Lung (tissue), 11 donors: ENCODE measurements at regions not wholly inside any gene's neighbourhood (a gene's known extent, or its start where the extent isn't known, plus 50 kb on each side); places are given as distances from the start of the nearest gene placed in this dataset.
"Not testable (repeated sequence)": the region's sequence is repeated elsewhere in the genome, so short reads cannot be mapped to it uniquely, and the experiment has no call there.

Experiments
- ATAC-seq: fragments of 200-7000 bp; cut with Tn5 transposase; one replicate; pipeline ENCODE4 v1.9.1; 2020; ENCODE audit warnings: moderate number of reproducible peaks; ENCODE audit not compliant: insufficient read depth, low FRiP score
- DNase-seq, 3 donors: peaks; one replicate each; pipeline ENCODE4 v3.0.0-alpha.2; 2013 to 2017
- H3K27ac ChIP-seq, 2 donors: one replicate each; pipeline ENCODE4 v1.5.1; 2013; ENCODE audit warnings: mild to moderate bottlenecking in 2 of 2, moderate library complexity in 2 of 2, control low read depth in 1 of 2, inconsistent platforms in 1 of 2, low read depth in 1 of 2, low read length in 1 of 2
- H3K27me3 ChIP-seq, 3 donors: one replicate each; pipeline ENCODE4 v1.5.1; 2013; ENCODE audit warnings: low read length in 2 of 3; ENCODE audit not compliant: control insufficient read depth in 3 of 3, insufficient read depth in 3 of 3
- H3K36me3 ChIP-seq, 4 donors: one replicate each; pipeline ENCODE4 v1.5.1; 2013; ENCODE audit warnings: low read length in 4 of 4, mild to moderate bottlenecking in 1 of 4, moderate library complexity in 1 of 4; ENCODE audit not compliant: control insufficient read depth in 4 of 4, insufficient read depth in 4 of 4
- H3K4me1 ChIP-seq, 5 donors: one replicate each; pipeline ENCODE4 v1.5.1; 2013; ENCODE audit warnings: low read length in 5 of 5, mild to moderate bottlenecking in 2 of 5, moderate library complexity in 1 of 5; ENCODE audit not compliant: control insufficient read depth in 5 of 5, insufficient read depth in 5 of 5
- H3K4me3 ChIP-seq: one replicate; pipeline ENCODE4 v1.5.1; 2013; ENCODE audit warnings: mild to moderate bottlenecking, control low read depth, moderate library complexity
- H3K9ac ChIP-seq, 2 donors: one replicate each; pipeline ENCODE4 v1.5.1; 2013; ENCODE audit warnings: low read length in 2 of 2, control low read depth in 1 of 2; ENCODE audit not compliant: insufficient read depth in 1 of 2
- H3K9me3 ChIP-seq, 4 donors: one replicate each; pipeline ENCODE4 v1.5.1; 2013; ENCODE audit warnings: low read length in 3 of 4, mild to moderate bottlenecking in 1 of 4, moderate library complexity in 1 of 4; ENCODE audit not compliant: control insufficient read depth in 4 of 4, insufficient read depth in 3 of 4
- WGBS, 2 donors: extraction: QIAGEN DNeasy Blood & Tissue Kit; methylation state at CpG; one replicate each; pipeline ENCODE4 v1.1.7; 2013; 5-methylcytosine and 5-hydroxymethylcytosine counted together
- TF ChIP-seq, protein P1 (sequence below): IDR thresholded peaks from 2 replicates; pipeline ENCODE4 v1.5.1; 2012; ENCODE audit warnings: mild to moderate bottlenecking; ENCODE audit errors: control extremely low read depth, extremely low read depth
- donor health status: control.
- donor health status: control.
- donor health status: Bipolar disorder and iron deficiency.
- donor health status: healthy.
- donor health status: DM: yes; HTN: yes; CAD: no.

- 43 to 87% methylated on average over 1 of the region's 1 CpG for WGBS, 2 donors
- DNase-seq: no peak
- Histone ChIP-seq H3K27ac (no peak overlapping the region), H3K4me1 (no peaks in the 10 kb centered on the region), H3K4me3 (no peak overlapping the region), H3K9ac (no peak overlapping the region), H3K9me3 (no peaks in the 10 kb centered on the region), H3K36me3 (no peaks in the 10 kb centered on the region), H3K27me3 (no peaks in the 10 kb centered on the region)
- ATAC-seq: no peak
- TF ChIP-seq, protein P1, sequence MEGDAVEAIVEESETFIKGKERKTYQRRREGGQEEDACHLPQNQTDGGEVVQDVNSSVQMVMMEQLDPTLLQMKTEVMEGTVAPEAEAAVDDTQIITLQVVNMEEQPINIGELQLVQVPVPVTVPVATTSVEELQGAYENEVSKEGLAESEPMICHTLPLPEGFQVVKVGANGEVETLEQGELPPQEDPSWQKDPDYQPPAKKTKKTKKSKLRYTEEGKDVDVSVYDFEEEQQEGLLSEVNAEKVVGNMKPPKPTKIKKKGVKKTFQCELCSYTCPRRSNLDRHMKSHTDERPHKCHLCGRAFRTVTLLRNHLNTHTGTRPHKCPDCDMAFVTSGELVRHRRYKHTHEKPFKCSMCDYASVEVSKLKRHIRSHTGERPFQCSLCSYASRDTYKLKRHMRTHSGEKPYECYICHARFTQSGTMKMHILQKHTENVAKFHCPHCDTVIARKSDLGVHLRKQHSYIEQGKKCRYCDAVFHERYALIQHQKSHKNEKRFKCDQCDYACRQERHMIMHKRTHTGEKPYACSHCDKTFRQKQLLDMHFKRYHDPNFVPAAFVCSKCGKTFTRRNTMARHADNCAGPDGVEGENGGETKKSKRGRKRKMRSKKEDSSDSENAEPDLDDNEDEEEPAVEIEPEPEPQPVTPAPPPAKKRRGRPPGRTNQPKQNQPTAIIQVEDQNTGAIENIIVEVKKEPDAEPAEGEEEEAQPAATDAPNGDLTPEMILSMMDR: no peak
Observed at GRCh38 chr18:2154278-2154677, 417.0 kb downstream of the METTL4 start.

DNA sequence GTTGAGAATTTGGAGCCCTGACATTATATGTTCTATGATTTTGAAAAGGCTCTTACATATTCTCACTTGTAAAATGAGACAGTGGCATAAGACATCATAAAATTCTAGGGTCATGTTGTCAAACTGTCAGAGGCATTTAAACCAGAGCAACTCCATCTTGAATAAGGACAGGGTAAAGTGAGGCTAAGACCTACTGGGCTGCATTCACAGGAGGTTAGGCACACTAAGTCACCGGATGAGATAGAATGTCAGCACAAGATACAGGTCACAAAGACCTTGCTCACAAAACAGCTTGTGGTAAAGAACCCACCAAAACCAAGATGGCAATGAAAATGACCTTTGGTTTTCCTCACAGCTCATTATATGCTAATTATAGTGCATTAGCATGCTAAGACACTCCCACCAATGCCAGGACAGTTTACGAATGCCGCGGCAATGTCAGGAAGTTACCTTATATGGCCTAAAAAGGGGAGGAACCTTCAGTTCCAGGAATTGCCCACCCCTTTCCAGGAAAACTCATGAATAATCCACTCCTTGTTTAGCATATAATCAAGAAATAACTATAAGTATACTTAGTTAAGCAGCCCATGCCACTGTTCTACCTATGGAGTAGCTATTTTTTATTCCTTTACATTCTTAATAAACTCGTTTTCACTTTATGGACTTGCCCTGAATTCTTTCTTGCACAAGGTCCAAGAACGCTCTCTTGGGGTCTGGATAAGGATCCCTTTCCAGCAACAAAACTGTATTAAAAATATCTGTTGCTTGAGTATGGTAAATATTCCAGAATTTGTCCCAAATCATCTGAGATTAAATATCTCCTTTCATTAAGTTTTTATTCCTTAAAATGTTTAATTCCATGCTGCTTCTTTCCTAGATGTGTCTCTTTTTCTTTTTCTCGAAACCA lies 406.4 kb downstream of the METTL4 start:
- DNase-seq (no peak), ATAC-seq (no peak)
- H3K27me3 ChIP-seq: no peaks in the 10 kb centered on the region
- H3K36me3 ChIP-seq: no peaks in the 10 kb centered on the region
- H3K4me1 ChIP-seq: no peaks in the 10 kb centered on the region
- no peak overlapping the region for H3K4me3 ChIP-seq
- no peak overlapping the region for H3K27ac ChIP-seq
- no peak overlapping the region for H3K9ac ChIP-seq
- H3K9me3 ChIP-seq: no peaks in the 10 kb centered on the region
- TF ChIP-seq, protein P1: no peak
- WGBS, 2 donors: 63 to 71% methylated on average over 7 of the region's 7 CpGs

DNA sequence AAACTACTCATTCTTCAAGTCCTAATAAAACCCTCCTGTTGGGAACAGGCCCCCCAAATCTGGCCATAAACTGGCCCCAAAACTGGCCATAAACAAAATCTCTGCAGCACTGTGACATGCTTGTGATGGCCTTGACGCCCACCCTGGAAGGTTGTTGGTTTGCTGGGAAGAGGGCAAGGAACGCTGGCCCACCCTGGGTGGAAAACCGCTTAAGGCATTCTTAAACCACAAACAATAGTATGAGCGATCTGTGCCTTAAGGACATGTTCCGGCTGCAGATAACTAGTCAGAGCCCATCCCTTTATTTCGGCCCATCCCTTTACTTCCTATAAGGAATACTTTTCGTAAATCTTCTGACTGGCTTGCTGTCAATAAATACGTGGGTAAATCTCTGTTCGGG lies 404.4 kb downstream of the METTL4 start:
- WGBS, 2 donors: 76 to 82% methylated on average over 9 of the region's 9 CpGs
- not testable (repeated sequence) for ATAC-seq

GRCh38 chr18:2168022-2168421 lies 403.3 kb downstream of the METTL4 start:
- DNase-seq: no peak
- Histone ChIP-seq H3K9me3 (no peaks in the 10 kb centered on the region), H3K9ac (no peak overlapping the region), H3K4me1 (peaks cover 0 to 10% (median 0%) of the 10 kb centered on the region in 5 donors), H3K27ac (no peak overlapping the region), H3K4me3 (no peak overlapping the region), H3K36me3 (no peaks in the 10 kb centered on the region), H3K27me3 (peaks cover 0 to 3% (median 0%) of the 10 kb centered on the region in 3 donors)
- TF ChIP-seq, protein P1: no peak
- WGBS, 2 donors: 74 to 82% methylated on average over 5 of the region's 5 CpGs
- no peak for ATAC-seq

More for the DNA sequence above, 404.4 kb downstream of the METTL4 start:
- not testable (repeated sequence) for H3K36me3 ChIP-seq, H3K27me3 ChIP-seq, DNase-seq, H3K27ac ChIP-seq, H3K9ac ChIP-seq, H3K4me3 ChIP-seq, H3K9me3 ChIP-seq, H3K4me1 ChIP-seq
